Fibroblast of lung (primary cell): ENCODE measurements at regions not wholly inside any gene's neighbourhood (a gene's known extent, or its start where the extent isn't known, plus 50 kb on each side); places are given as distances from the start of the nearest gene placed in this dataset.
"Not testable (repeated sequence)": the region's sequence is repeated elsewhere in the genome, so short reads cannot be mapped to it uniquely, and the experiment has no call there.

Experiments
- EZH2 ChIP-seq: IDR thresholded peaks from 2 replicates; pipeline ENCODE4 v1.5.1; 2012; ENCODE audit warnings: low read length, control low read depth, mild to moderate bottlenecking; ENCODE audit errors: missing control alignments
- TF ChIP-seq, protein P1 (sequence below), 2 donors: IDR thresholded peaks in 1 of 2; conservative IDR thresholded peaks in 1 of 2; 1 replicate in 1 of 2; 2 replicates in 1 of 2; pipeline ENCODE4 v1.5.1; 2011 to 2012; ENCODE audit warnings: low read length in 2 of 2, control low read depth in 1 of 2, inconsistent platforms in 1 of 2, low read depth in 1 of 2, mild to moderate bottlenecking in 1 of 2

DNA sequence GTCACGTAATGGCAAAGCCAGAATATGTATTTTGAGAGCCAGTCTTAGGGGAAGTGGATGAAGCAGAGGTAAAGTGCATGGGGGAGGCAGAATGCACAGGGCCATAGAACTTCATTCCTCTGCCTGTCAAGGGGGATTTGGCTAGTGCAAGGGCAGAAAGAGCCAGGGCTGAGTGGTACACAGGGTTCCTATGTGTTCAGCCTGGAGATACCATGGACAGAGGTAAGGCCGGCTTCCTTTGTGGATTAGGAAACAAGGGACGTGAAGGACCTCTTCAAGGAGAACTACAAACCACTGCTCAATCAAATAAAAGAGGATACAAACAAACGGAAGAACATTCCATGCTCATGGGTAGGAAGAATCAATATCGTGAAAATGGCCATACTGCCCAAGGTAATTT is 241.1 kb upstream of the ELAVL2 start:
- TF ChIP-seq, protein P1, sequence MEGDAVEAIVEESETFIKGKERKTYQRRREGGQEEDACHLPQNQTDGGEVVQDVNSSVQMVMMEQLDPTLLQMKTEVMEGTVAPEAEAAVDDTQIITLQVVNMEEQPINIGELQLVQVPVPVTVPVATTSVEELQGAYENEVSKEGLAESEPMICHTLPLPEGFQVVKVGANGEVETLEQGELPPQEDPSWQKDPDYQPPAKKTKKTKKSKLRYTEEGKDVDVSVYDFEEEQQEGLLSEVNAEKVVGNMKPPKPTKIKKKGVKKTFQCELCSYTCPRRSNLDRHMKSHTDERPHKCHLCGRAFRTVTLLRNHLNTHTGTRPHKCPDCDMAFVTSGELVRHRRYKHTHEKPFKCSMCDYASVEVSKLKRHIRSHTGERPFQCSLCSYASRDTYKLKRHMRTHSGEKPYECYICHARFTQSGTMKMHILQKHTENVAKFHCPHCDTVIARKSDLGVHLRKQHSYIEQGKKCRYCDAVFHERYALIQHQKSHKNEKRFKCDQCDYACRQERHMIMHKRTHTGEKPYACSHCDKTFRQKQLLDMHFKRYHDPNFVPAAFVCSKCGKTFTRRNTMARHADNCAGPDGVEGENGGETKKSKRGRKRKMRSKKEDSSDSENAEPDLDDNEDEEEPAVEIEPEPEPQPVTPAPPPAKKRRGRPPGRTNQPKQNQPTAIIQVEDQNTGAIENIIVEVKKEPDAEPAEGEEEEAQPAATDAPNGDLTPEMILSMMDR (conservative IDR thresholded peaks at IDR 0.05 in 1 of 2, IDR thresholded peaks at IDR 0.05 in 1 of 2; ENCODE audit: low read depth in 1 of 2, low read length in 2 of 2): not testable (repeated sequence)
- not testable (repeated sequence) for TF ChIP-seq EZH2
